WTC11 (cell line): ENCODE measurements at regions not wholly inside any gene's neighbourhood (a gene's known extent, or its start where the extent isn't known, plus 50 kb on each side); places are given as distances from the start of the nearest gene placed in this dataset.

Source experiments
- ESRRA ChIP-seq: sonication (generic); formaldehyde crosslinking; IDR thresholded peaks from 2 replicates; pipeline ENCODE4 v1.8.1; 2022; ENCODE audit warnings: mild to moderate bottlenecking, missing genetic modification reagents, borderline replicate concordance
- IRF2 ChIP-seq: sonication (generic); formaldehyde crosslinking; IDR thresholded peaks from 2 replicates; pipeline ENCODE4 v1.8.0; 2022; ENCODE audit warnings: low read depth, missing genetic modification reagents, borderline replicate concordance
- JUN ChIP-seq: sonication (generic); formaldehyde crosslinking; IDR thresholded peaks from 2 replicates; pipeline ENCODE4 v1.8.0; 2023; ENCODE audit warnings: mild to moderate bottlenecking, missing genetic modification reagents
- MAX ChIP-seq: sonication (generic); formaldehyde crosslinking; IDR thresholded peaks from 2 replicates; pipeline ENCODE4 v1.8.0; 2022; ENCODE audit warnings: mild to moderate bottlenecking, missing genetic modification reagents
- RELA ChIP-seq: sonication (generic); formaldehyde crosslinking; IDR thresholded peaks from 2 replicates; pipeline ENCODE4 v1.8.1; 2022; ENCODE audit warnings: missing genetic modification reagents, mild to moderate bottlenecking, borderline replicate concordance
- USF2 ChIP-seq: sonication (generic); formaldehyde crosslinking; IDR thresholded peaks from 2 replicates; pipeline ENCODE4 v1.8.1; 2023; ENCODE audit warnings: mild to moderate bottlenecking, missing genetic modification reagents, moderate library complexity
- ZNF121 ChIP-seq: sonication (generic); formaldehyde crosslinking; IDR thresholded peaks from 2 replicates; pipeline ENCODE4 v1.8.0; 2023; ENCODE audit warnings: missing genetic modification reagents
- TF ChIP-seq, protein P1 (sequence below): fragments of 200-600 bp; IDR thresholded peaks from 2 replicates; pipeline ENCODE4 v1.8.0; 2022; ENCODE audit warnings: antibody characterized with exemption

DNA sequence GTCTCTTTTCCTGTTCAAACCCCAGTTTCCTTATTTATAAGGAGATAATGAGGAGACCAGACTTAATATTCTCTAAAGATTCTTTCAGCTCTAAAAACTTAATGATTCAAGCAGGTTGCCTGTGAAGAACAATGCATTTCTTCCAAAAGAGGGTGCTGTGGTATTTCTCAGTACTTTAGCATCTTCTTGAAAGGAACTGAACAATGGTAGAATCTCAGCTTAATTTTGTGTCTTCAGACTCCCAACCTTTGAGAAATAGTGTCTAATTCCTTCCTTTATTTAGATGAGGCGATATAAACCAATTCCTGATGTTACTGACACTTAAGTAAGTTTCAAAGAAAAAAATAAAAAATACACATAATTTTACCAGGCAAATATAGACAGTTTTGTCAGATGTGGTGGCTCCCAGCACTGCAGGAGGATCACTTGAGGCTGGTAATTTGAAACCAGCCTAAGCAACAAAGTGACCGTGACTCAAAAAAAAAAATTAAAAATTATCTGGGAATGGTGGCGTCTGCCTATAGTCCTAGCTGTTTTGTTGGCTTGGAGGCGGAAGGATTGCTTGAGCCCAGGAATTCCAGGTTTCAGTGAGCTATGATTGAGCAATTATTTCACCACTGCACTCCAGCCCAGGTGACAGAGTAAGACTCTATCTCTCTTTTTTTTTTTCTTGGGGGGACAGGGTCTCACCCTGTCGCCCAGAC is 76.9 kb upstream of the PSMA6 start:
- TF ChIP-seq MAX, result no peak
- no peak for TF ChIP-seq USF2 (CRISPR knock-in tag)
- TF ChIP-seq ZNF121 (CRISPR knock-in tag), result no peak
- TF ChIP-seq, protein P1, sequence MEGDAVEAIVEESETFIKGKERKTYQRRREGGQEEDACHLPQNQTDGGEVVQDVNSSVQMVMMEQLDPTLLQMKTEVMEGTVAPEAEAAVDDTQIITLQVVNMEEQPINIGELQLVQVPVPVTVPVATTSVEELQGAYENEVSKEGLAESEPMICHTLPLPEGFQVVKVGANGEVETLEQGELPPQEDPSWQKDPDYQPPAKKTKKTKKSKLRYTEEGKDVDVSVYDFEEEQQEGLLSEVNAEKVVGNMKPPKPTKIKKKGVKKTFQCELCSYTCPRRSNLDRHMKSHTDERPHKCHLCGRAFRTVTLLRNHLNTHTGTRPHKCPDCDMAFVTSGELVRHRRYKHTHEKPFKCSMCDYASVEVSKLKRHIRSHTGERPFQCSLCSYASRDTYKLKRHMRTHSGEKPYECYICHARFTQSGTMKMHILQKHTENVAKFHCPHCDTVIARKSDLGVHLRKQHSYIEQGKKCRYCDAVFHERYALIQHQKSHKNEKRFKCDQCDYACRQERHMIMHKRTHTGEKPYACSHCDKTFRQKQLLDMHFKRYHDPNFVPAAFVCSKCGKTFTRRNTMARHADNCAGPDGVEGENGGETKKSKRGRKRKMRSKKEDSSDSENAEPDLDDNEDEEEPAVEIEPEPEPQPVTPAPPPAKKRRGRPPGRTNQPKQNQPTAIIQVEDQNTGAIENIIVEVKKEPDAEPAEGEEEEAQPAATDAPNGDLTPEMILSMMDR, result no peak
- no peak for TF ChIP-seq JUN (CRISPR knock-in tag)
- TF ChIP-seq ESRRA (CRISPR knock-in tag), result no peak
- TF ChIP-seq RELA (CRISPR knock-in tag), result no peak
- TF ChIP-seq IRF2 (CRISPR knock-in tag), result no peak
